Upper lobe of left lung (tissue), 6 donors: ENCODE measurements at regions not wholly inside any gene's neighbourhood (a gene's known extent, or its start where the extent isn't known, plus 50 kb on each side); places are given as distances from the start of the nearest gene placed in this dataset.
"Not testable (repeated sequence)": the region's sequence is repeated elsewhere in the genome, so short reads cannot be mapped to it uniquely, and the experiment has no call there.

Source experiments
- ATAC-seq, 2 donors: fragments of 200-7000 bp; cut with Tn5 transposase; one replicate each; pipeline ENCODE4 v1.9.1; 2022; ENCODE audit warnings: mild to moderate bottlenecking in 2 of 2, moderate library complexity in 2 of 2; ENCODE audit not compliant: low FRiP score in 2 of 2
- DNase-seq, 2 donors: peaks; one replicate each; pipeline ENCODE4 v3.0.0-alpha.2; 2019 to 2020
- H3K27ac ChIP-seq, 4 donors: fragments of 200-600 bp; sonication (generic); one replicate each; pipeline ENCODE4 v1.5.1; 2016 to 2019
- H3K27me3 ChIP-seq, 4 donors: fragments of 200-600 bp; sonication (generic); one replicate each; pipeline ENCODE4 v1.5.1; 2017 to 2019
- H3K36me3 ChIP-seq, 4 donors: fragments of 200-600 bp; sonication (generic); one replicate each; pipeline ENCODE4 v1.5.1; 2016 to 2019
- H3K4me1 ChIP-seq, 4 donors: fragments of 200-600 bp; sonication (generic); one replicate each; pipeline ENCODE4 v1.5.1; 2018 to 2019
- H3K4me3 ChIP-seq, 4 donors: fragments of 200-600 bp; sonication (generic); one replicate each; pipeline ENCODE4 v1.5.1; 2017 to 2019; ENCODE audit warnings: mild to moderate bottlenecking in 2 of 4, moderate library complexity in 1 of 4
- H3K9me3 ChIP-seq, 4 donors: fragments of 200-600 bp; sonication (generic); one replicate each; pipeline ENCODE4 v1.5.1; 2018 to 2019
- EP300 ChIP-seq, 4 donors: sonication (generic); formaldehyde crosslinking; IDR thresholded peaks; one replicate each; pipeline ENCODE4 v1.5.1; 2017; ENCODE audit warnings: antibody characterized with exemption in 4 of 4, control low read depth in 2 of 4
- POLR2A ChIP-seq, 4 donors: fragments of 450-650 bp; IDR thresholded peaks; one replicate each; pipeline ENCODE4 v1.5.1; 2016 to 2017; ENCODE audit warnings: antibody characterized with exemption in 4 of 4, mild to moderate bottlenecking in 2 of 4
- POLR2AphosphoS5 ChIP-seq, 2 donors: sonication (generic); formaldehyde crosslinking; IDR thresholded peaks; one replicate each; pipeline ENCODE4 v1.5.1; 2017; ENCODE audit warnings: antibody characterized with exemption in 2 of 2
- WGBS, 2 donors: methylation state at CpG; one replicate each; pipeline ENCODE4 v1.1.5; 2017 to 2018; 5-methylcytosine and 5-hydroxymethylcytosine counted together
- TF ChIP-seq, protein P1 (sequence below), 6 experiments: fragments of 450-650 bp in 4 of 6; fragments of 200-600 bp in 2 of 6; sonication (generic) in 2 of 6; IDR thresholded peaks; one replicate each; pipeline ENCODE4 v1.5.1; 2016 to 2019; ENCODE audit warnings: antibody characterized with exemption in 6 of 6
- donor health status: DM: no; HTN: no; CAD: no; lungs with moderate emphysema.
- donor health status: DM: no; HTN: yes; CAD: no; lungs with severe emphysema.

DNA sequence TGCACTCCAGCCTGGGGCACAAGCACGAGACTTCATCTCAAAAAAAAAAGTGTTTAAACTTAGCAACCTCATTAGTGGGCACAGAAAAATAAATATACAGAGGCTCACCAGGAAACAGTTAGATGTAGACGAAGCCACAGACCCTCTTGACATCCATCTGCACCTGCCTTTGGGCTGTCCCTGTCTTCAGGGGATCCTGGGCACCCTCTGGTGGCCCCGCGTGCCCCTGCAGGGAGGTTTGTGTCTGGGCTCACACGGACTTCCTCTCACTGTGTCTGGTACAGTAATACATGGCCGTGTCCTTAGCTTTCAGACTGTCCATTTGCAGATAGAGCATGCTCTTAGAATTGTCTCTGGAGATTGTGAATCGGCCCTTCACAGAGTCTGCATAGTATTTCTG lies 916.5 kb downstream of the TMEM121 start:
- TF ChIP-seq POLR2A (IDR thresholded peaks at IDR 0.05): no peak
- no peak for TF ChIP-seq POLR2AphosphoS5 (IDR thresholded peaks at IDR 0.05)
- TF ChIP-seq, protein P1, sequence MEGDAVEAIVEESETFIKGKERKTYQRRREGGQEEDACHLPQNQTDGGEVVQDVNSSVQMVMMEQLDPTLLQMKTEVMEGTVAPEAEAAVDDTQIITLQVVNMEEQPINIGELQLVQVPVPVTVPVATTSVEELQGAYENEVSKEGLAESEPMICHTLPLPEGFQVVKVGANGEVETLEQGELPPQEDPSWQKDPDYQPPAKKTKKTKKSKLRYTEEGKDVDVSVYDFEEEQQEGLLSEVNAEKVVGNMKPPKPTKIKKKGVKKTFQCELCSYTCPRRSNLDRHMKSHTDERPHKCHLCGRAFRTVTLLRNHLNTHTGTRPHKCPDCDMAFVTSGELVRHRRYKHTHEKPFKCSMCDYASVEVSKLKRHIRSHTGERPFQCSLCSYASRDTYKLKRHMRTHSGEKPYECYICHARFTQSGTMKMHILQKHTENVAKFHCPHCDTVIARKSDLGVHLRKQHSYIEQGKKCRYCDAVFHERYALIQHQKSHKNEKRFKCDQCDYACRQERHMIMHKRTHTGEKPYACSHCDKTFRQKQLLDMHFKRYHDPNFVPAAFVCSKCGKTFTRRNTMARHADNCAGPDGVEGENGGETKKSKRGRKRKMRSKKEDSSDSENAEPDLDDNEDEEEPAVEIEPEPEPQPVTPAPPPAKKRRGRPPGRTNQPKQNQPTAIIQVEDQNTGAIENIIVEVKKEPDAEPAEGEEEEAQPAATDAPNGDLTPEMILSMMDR (IDR thresholded peaks at IDR 0.05): no peak
- TF ChIP-seq EP300 (IDR thresholded peaks at IDR 0.05): no peak
- no peak for ATAC-seq
- 33 to 35% methylated on average over 7 of the region's 7 CpGs for WGBS, 2 donors

DNA sequence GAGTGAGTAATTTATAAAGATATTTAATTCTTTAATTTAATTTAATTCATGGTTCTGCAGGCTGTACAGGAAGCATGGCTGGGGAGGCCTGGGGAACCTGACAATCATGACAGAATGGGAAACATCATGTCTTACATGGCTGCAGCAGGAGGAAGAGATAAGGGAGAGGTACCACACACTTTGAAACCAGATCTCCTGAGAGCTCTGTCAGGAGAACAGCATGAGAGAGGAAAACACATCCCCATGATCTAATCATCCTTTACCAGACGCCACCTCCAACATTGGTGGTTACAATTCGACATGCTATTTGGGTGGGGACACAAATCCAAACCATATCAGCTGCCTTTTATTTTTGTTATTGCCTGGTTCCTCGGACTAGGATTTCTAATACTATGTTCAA lies 928.6 kb downstream of the TMEM121 start:
- WGBS, 2 donors: 34 to 41% methylated on average over 3 of the region's 3 CpGs
- H3K27ac ChIP-seq: no peak overlapping the region
- ATAC-seq (no peak), DNase-seq (no peak)
- H3K27me3 ChIP-seq: no peaks in the 10 kb centered on the region
- H3K4me1 ChIP-seq: no peaks in the 10 kb centered on the region
- no peaks in the 10 kb centered on the region for H3K36me3 ChIP-seq
- TF ChIP-seq POLR2A (IDR thresholded peaks at IDR 0.05) (no peak), POLR2AphosphoS5 (IDR thresholded peaks at IDR 0.05) (no peak), EP300 (IDR thresholded peaks at IDR 0.05) (no peak)
- TF ChIP-seq, protein P1 (IDR thresholded peaks at IDR 0.05): no peak
- H3K4me3 ChIP-seq: no peak overlapping the region
- no peaks in the 10 kb centered on the region for H3K9me3 ChIP-seq

More for the DNA sequence above, 916.5 kb downstream of the TMEM121 start:
- H3K27ac ChIP-seq: no peak overlapping the region
- DNase-seq: peak in 1 of 2 donors; percentile 73
- H3K4me3 ChIP-seq: no peak overlapping the region
- H3K4me1 ChIP-seq: no peaks in the 10 kb centered on the region
- no peaks in the 10 kb centered on the region for H3K9me3 ChIP-seq
- no peaks in the 10 kb centered on the region for H3K27me3 ChIP-seq
- no peaks in the 10 kb centered on the region for H3K36me3 ChIP-seq

- ATAC-seq (no peak), DNase-seq (peak in 1 of 2 donors; percentile 67)
- Histone ChIP-seq H3K36me3 (no peaks in the 10 kb centered on the region), H3K9me3 (no peaks in the 10 kb centered on the region), H3K4me1 (no peaks in the 10 kb centered on the region), H3K27ac (no peak overlapping the region), H3K4me3 (no peak overlapping the region), H3K27me3 (no peaks in the 10 kb centered on the region)
- WGBS, 2 donors: 85 to 87% methylated on average over 40 of the region's 40 CpGs
- no peak for TF ChIP-seq POLR2AphosphoS5 (IDR thresholded peaks at IDR 0.05)
- TF ChIP-seq POLR2A (IDR thresholded peaks at IDR 0.05): no peak
- TF ChIP-seq EP300 (IDR thresholded peaks at IDR 0.05): no peak
- TF ChIP-seq, protein P1 (IDR thresholded peaks at IDR 0.05): peak in 5 of 6 experiments; percentile 14 to 32 (median 24)
Measured at GRCh38 chr14:106459971-106460730, 933.8 kb downstream of the TMEM121 start.

- DNase-seq: peak in 1 of 2 donors; percentile 76
- H3K4me1 ChIP-seq: no peaks in the 10 kb centered on the region
- TF ChIP-seq EP300 (IDR thresholded peaks at IDR 0.05): no peak
- TF ChIP-seq, protein P1 (IDR thresholded peaks at IDR 0.05): no peak
- no peak for TF ChIP-seq POLR2AphosphoS5 (IDR thresholded peaks at IDR 0.05)
- TF ChIP-seq POLR2A (IDR thresholded peaks at IDR 0.05): no peak
- ATAC-seq: no peak
- H3K27me3 ChIP-seq: no peaks in the 10 kb centered on the region
- H3K9me3 ChIP-seq: no peaks in the 10 kb centered on the region
- no peak overlapping the region for H3K27ac ChIP-seq
- H3K36me3 ChIP-seq: no peaks in the 10 kb centered on the region
- whole genome bisulfite sequencing, 2 donors: 92 to 95% methylated on average over 25 of the region's 25 CpGs
- no peak overlapping the region for H3K4me3 ChIP-seq
Measured at GRCh38 chr14:106460916-106461315, 934.5 kb downstream of the TMEM121 start.

GRCh38 chr14:106466483-106466882 lies 940.1 kb downstream of the TMEM121 start:
- H3K27me3 ChIP-seq, H3K27ac ChIP-seq, ATAC-seq, H3K9me3 ChIP-seq, H3K36me3 ChIP-seq, H3K4me1 ChIP-seq, H3K4me3 ChIP-seq: not testable (repeated sequence)
- peak in 1 of 2 donors; percentile 46 for DNase-seq
- WGBS, 2 donors: 57 to 60% methylated on average over 4 of the region's 4 CpGs

GRCh38 chr14:106468869-106469268 lies 942.5 kb downstream of the TMEM121 start:
- H3K4me1 ChIP-seq, DNase-seq, H3K27me3 ChIP-seq, H3K36me3 ChIP-seq, H3K27ac ChIP-seq, H3K9me3 ChIP-seq, H3K4me3 ChIP-seq: not testable (repeated sequence)
- WGBS, 2 donors: 55 to 62% methylated on average over 4 of the region's 4 CpGs
- peak in 1 of 2 donors; percentile 35 for ATAC-seq

DNA sequence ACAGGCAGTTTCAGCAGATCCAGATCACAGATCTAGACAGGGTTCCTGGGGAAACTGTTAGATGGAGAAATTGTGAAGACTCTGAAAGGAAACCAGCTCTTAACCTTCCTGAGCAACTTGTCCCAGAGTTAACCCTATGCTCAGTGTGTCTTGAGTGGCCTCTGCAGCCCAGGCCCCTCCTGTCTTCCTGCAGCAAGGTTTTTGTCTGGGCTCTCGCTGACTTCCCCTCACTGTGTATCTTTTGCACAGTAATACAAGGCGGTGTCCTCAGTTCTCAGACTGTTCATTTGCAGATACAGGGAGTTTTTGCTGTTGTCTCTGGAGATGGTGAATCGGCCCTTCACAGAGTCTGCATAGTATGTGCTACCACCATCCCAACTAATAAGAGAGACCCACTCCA lies 943.6 kb downstream of the TMEM121 start:
- not testable (repeated sequence) for H3K27ac ChIP-seq, H3K9me3 ChIP-seq, H3K4me3 ChIP-seq, H3K27me3 ChIP-seq, H3K4me1 ChIP-seq, H3K36me3 ChIP-seq, DNase-seq
- WGBS, 2 donors: 44 to 59% methylated on average over 3 of the region's 3 CpGs
- peak in 1 of 2 donors; percentile 52 for ATAC-seq

- not testable (repeated sequence) for H3K36me3 ChIP-seq, DNase-seq, H3K4me1 ChIP-seq, H3K27ac ChIP-seq, H3K9me3 ChIP-seq, H3K27me3 ChIP-seq, H3K4me3 ChIP-seq, ATAC-seq
- 64 to 72% methylated on average over 6 of the region's 6 CpGs for WGBS, 2 donors
Measured at GRCh38 chr14:106474261-106475028, 948.1 kb downstream of the TMEM121 start.
